B cell (primary cell): ENCODE measurements at regions not wholly inside any gene's neighbourhood (a gene's known extent, or its start where the extent isn't known, plus 50 kb on each side); places are given as distances from the start of the nearest gene placed in this dataset.

Source experiments
- ATAC-seq: fragments of 200-7000 bp; cut with Tn5 transposase; one replicate; pipeline ENCODE4 v1.10.0; 2021; ENCODE audit warnings: low read depth, mild to moderate bottlenecking, moderate number of reproducible peaks, moderate library complexity
- CTCF ChIA-PET: fragments of 350-600 bp; sonication (Branson Sonifier 250); formaldehyde crosslinking; loops from one replicate; lab custom pipeline; 2021; ENCODE audit warnings: antibody characterized with exemption, inconsistent platforms; lab: Charles Lee
- POLR2A ChIA-PET: fragments of 350-600 bp; sonication (Branson Sonifier 250); formaldehyde crosslinking; loops from one replicate; lab custom pipeline; 2021; ENCODE audit warnings: antibody characterized with exemption; lab: Charles Lee
- DNase-seq: peaks from one replicate; pipeline ENCODE4 v3.0.0; 2013
- H2AFZ ChIP-seq: 2 replicates; pipeline ENCODE4 v1.6.1; 2012; ENCODE audit warnings: mild to moderate bottlenecking, low read depth, low read length; ENCODE audit not compliant: insufficient read depth, poor library complexity, severe bottlenecking
- H3K27ac ChIP-seq, 2 donors: 1 replicate in 1 of 2; 2 replicates in 1 of 2; pipeline ENCODE4 v1.5.1; 2012 to 2013; ENCODE audit warnings: low read length in 2 of 2, mild to moderate bottlenecking in 2 of 2, moderate library complexity in 1 of 2
- H3K27me3 ChIP-seq, 4 experiments: fragments of 200-600 bp in 1 of 4; sonication (generic) in 1 of 4; replicated peaks in 1 of 4; 1 replicate in 2 of 4; 2 replicates in 2 of 4; pipeline versions ENCODE4 v1.6.1 to v1.7.0; 2013 to 2016; ENCODE audit warnings: low read length in 3 of 4, mild to moderate bottlenecking in 2 of 4, mixed read lengths in 1 of 4, moderate library complexity in 1 of 4; ENCODE audit not compliant: insufficient read depth in 4 of 4, control insufficient read depth in 3 of 4; ENCODE audit errors: control extremely low read depth in 1 of 4
- H3K36me3 ChIP-seq, 2 experiments: replicated peaks in 1 of 2; 1 replicate in 1 of 2; 2 replicates in 1 of 2; pipeline versions ENCODE4 v1.6.1 to v1.7.1; 2013; ENCODE audit warnings: low read length in 1 of 2; ENCODE audit not compliant: insufficient read depth in 2 of 2, control insufficient read depth in 1 of 2; ENCODE audit errors: control extremely low read depth in 1 of 2, extremely low read depth in 1 of 2
- H3K4me1 ChIP-seq, 2 donors: fragments of 200-600 bp in 1 of 2; sonication (generic) in 1 of 2; 1 replicate in 1 of 2; 2 replicates in 1 of 2; pipeline versions ENCODE4 v1.5.1 to v1.6.1; 2013 to 2017; ENCODE audit warnings: low read length in 2 of 2; ENCODE audit not compliant: control insufficient read depth in 2 of 2, insufficient read depth in 2 of 2
- H3K4me2 ChIP-seq: replicated peaks from 2 replicates; pipeline ENCODE3; 2012; ENCODE audit warnings: mild to moderate bottlenecking, low read depth, low read length; ENCODE audit not compliant: poor library complexity, severe bottlenecking
- H3K4me3 ChIP-seq, 5 experiments: fragments of 200-600 bp in 1 of 5; sonication (generic) in 1 of 5; 1 replicate in 3 of 5; 2 replicates in 2 of 5; pipeline versions ENCODE4 v1.5.1 to v1.7.0; 2011 to 2016; ENCODE audit warnings: low read length in 4 of 5, mild to moderate bottlenecking in 4 of 5, low read depth in 2 of 5, control low read depth in 1 of 5, moderate library complexity in 1 of 5; ENCODE audit not compliant: insufficient read depth in 1 of 5; ENCODE audit errors: control extremely low read depth in 1 of 5, extremely low read depth in 1 of 5
- H3K79me2 ChIP-seq: fragments of 200-600 bp; sonication (generic); one replicate; pipeline ENCODE4 v1.6.0; 2016; ENCODE audit warnings: low read length; ENCODE audit not compliant: control insufficient read depth, insufficient read depth
- H3K9ac ChIP-seq: fragments of 200-600 bp; sonication (generic); 2 replicates; pipeline ENCODE4 v1.6.1; 2017; ENCODE audit warnings: mild to moderate bottlenecking, low read length, moderate library complexity
- H3K9me3 ChIP-seq, 3 donors: one replicate each; pipeline versions ENCODE4 v1.6.1 to v1.7.1; 2013; ENCODE audit warnings: low read length in 2 of 3; ENCODE audit not compliant: control insufficient read depth in 2 of 3, insufficient read depth in 1 of 3; ENCODE audit errors: control extremely low read depth in 1 of 3
- H4K20me1 ChIP-seq: 2 replicates; pipeline ENCODE4 v1.6.0; 2012; ENCODE audit warnings: mild to moderate bottlenecking, low read length; ENCODE audit not compliant: insufficient read depth, control insufficient read depth, poor library complexity, severe bottlenecking
- H3K27ac Mint-ChIP-seq: one replicate; pipeline ENCODE4 v1.8.0; 2021; ENCODE audit warnings: mixed read lengths
- H3K27me3 Mint-ChIP-seq: one replicate; pipeline ENCODE4 v1.8.0; 2021; ENCODE audit warnings: mixed read lengths
- H3K4me1 Mint-ChIP-seq: one replicate; pipeline ENCODE4 v1.8.0; 2021; ENCODE audit warnings: mixed read lengths
- H3K4me3 Mint-ChIP-seq: one replicate; pipeline ENCODE4 v1.8.0; 2021; ENCODE audit warnings: mixed read lengths
- H3K9me3 Mint-ChIP-seq: one replicate; pipeline ENCODE4 v1.8.0; 2022; ENCODE audit warnings: mixed read lengths; ENCODE audit not compliant: insufficient read depth
- EZH2 ChIP-seq: IDR thresholded peaks from 2 replicates; pipeline ENCODE4 v1.6.1; 2012; ENCODE audit warnings: borderline replicate concordance, low read depth, mild to moderate bottlenecking, moderate library complexity, low read length; ENCODE audit not compliant: insufficient read depth, poor library complexity, severe bottlenecking
- WGBS: methylation state at CpG from one replicate; pipeline ENCODE4 v1.1.5; 2013; ENCODE audit warnings: missing lambda C conversion rate; ENCODE audit not compliant: insufficient coverage; 5-methylcytosine and 5-hydroxymethylcytosine counted together
- intact Hi-C: fragments of 100-400 bp; cut with micrococcal nuclease; formaldehyde crosslinking; loops from one replicate; pipeline ENCODE4 v1.10.0; 2022
- TF ChIP-seq, protein P1 (sequence below): fragments of 200-600 bp; IDR thresholded peaks from one replicate; pipeline ENCODE4 v1.8.0; 2022; ENCODE audit warnings: antibody characterized with exemption, mild to moderate bottlenecking

- Mint-ChIP-seq H3K9me3 (no peaks in the 10 kb centered on the region), H3K27me3 (peaks cover 2% of the 10 kb centered on the region), H3K4me3 (no peak overlapping the region), H3K27ac (no peak overlapping the region), H3K4me1 (no peaks in the 10 kb centered on the region)
- ChIA-PET CTCF (no interaction called here), POLR2A (no interaction called here)
- H3K27me3 ChIP-seq, result peaks cover 0 to 4% (median under 1%) of the 10 kb centered on the region in 4 experiments
- WGBS, result no CpG with 5 or more reads among the region's 3 CpGs
- no peaks in the 10 kb centered on the region for H3K9me3 ChIP-seq
- H3K4me2 ChIP-seq, result no peak overlapping the region
- no peak for ATAC-seq
- no peak overlapping the region for H3K27ac ChIP-seq
- no peak overlapping the region for H2AFZ ChIP-seq
- no peaks in the 10 kb centered on the region for H4K20me1 ChIP-seq
- intact Hi-C loops, result no loop called here
- TF ChIP-seq, protein P1, sequence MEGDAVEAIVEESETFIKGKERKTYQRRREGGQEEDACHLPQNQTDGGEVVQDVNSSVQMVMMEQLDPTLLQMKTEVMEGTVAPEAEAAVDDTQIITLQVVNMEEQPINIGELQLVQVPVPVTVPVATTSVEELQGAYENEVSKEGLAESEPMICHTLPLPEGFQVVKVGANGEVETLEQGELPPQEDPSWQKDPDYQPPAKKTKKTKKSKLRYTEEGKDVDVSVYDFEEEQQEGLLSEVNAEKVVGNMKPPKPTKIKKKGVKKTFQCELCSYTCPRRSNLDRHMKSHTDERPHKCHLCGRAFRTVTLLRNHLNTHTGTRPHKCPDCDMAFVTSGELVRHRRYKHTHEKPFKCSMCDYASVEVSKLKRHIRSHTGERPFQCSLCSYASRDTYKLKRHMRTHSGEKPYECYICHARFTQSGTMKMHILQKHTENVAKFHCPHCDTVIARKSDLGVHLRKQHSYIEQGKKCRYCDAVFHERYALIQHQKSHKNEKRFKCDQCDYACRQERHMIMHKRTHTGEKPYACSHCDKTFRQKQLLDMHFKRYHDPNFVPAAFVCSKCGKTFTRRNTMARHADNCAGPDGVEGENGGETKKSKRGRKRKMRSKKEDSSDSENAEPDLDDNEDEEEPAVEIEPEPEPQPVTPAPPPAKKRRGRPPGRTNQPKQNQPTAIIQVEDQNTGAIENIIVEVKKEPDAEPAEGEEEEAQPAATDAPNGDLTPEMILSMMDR, result no peak
- TF ChIP-seq EZH2, result no peak
- DNase-seq, result no peak
- no peaks in the 10 kb centered on the region for H3K36me3 ChIP-seq
- H3K79me2 ChIP-seq, result no peaks in the 10 kb centered on the region
- H3K4me3 ChIP-seq, result no peak overlapping the region
- no peaks in the 10 kb centered on the region for H3K4me1 ChIP-seq
- H3K9ac ChIP-seq, result no peak overlapping the region
Observed at GRCh38 chr7:42348631-42349030, 111.6 kb upstream of the GLI3 start.

GRCh38 chr7:42348071-42348470 is 111.1 kb upstream of the GLI3 start:
- Histone ChIP-seq H3K27ac (no peak overlapping the region), H3K9me3 (no peaks in the 10 kb centered on the region), H3K4me2 (no peak overlapping the region), H3K4me3 (no peak overlapping the region), H3K9ac (no peak overlapping the region), H4K20me1 (no peaks in the 10 kb centered on the region), H2AFZ (no peak overlapping the region), H3K36me3 (no peaks in the 10 kb centered on the region), H3K27me3 (peaks cover 0 to 4% (median under 1%) of the 10 kb centered on the region in 4 experiments), H3K4me1 (no peaks in the 10 kb centered on the region), H3K79me2 (no peaks in the 10 kb centered on the region)
- ATAC-seq, result no peak
- Mint-ChIP-seq H3K4me3 (no peak overlapping the region), H3K27me3 (peaks cover 2% of the 10 kb centered on the region), H3K9me3 (no peaks in the 10 kb centered on the region), H3K27ac (no peak overlapping the region), H3K4me1 (no peaks in the 10 kb centered on the region)
- ChIA-PET POLR2A (no interaction called here), CTCF (no interaction called here)
- intact Hi-C loops, result no loop called here
- 90% methylated on average over 1 of the region's 1 CpG for WGBS
- no peak for DNase-seq
- TF ChIP-seq EZH2, result no peak
- TF ChIP-seq, protein P1, result no peak
